CD4-positive, alpha-beta T cell treated with Interleukin-2 at 100 ng/mL for 4 hours (primary cell): ENCODE measurements at regions not wholly inside any gene's neighbourhood (a gene's known extent, or its start where the extent isn't known, plus 50 kb on each side); places are given as distances from the start of the nearest gene placed in this dataset.
"Not testable (repeated sequence)": the region's sequence is repeated elsewhere in the genome, so short reads cannot be mapped to it uniquely, and the experiment has no call there.

ENCODE experiments used
- DNase-seq: peaks from one replicate; pipeline ENCODE4 v3.0.0-alpha.2; 2020; ENCODE audit warnings: low spot score

DNA sequence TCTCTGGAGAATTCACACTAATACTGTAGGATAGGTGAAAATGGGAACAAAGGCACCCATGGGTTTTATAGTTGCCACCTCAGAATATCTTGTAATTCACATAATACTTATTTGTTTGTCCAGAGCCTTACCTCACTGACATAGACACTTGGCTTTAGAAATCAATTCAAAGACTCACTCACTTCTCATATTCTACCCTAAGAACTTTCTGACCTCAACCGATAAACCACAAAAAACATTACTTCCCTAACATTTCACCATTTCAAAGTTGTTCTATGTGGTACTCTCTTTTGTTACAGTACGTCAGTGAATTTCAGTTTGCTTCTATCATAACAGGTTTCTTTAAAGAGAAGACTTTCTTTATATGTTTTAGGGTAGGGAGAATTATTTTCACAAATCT is 359.3 kb downstream of the IGSF11 start:
- DNase-seq, result no peak

DNA sequence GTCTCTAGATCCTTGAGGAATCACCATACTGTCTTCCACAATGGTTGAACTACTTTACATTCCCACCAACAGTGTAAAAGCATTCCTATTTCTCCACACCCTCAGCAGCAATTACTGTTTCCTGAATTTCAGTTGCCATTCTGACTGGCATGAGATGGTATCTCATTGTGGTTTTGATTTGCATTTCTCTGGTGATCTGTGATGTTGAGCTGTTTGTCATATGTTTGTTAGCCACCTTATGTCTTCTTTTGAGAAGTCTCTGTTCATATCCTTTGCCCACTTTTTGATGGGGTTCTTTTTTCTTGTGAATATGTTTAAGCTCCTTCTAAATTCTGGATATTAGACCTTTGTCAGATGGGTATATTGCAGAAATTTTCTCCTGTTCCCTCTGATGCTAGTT is 356.0 kb downstream of the IGSF11 start:
- not testable (repeated sequence) for DNase-seq

DNA sequence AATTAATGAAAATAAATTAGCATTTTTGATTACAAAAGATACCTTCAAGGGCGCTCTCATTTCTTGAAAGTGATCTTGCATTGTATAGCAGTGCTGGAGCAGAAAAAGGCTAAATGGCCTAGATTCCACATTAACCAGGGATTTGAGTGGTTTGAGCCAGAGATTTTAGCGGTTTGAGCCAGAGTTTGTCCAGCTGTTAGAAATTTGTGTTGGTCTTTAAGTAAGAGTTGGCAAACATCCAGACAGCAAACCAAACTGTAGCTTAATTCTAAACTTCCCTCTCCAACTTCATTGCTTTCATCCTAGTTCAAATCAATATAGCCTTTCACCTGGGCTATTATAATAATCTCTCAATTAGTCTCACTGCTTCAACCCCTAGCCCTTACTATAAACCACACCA is 351.7 kb downstream of the IGSF11 start:
- DNase-seq, result no peak

DNA sequence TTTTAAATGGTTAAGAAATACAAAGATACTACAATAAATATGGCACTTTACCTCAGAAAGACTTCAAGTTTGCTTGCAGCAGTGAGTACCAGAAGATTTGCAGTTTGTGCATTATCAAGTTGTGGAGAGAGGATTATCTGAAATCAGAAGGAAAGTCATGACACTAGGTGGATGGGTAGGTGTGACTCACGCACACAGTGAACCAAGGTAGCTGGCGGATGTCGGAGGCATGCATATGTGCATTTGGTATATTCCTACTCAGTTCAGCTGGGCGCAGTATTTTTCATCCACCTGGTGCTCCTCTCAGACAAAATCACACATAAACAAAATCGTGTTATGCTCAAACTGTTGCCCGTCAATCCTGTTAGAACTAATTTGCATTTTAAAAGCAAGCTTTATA is 351.0 kb downstream of the IGSF11 start:
- no peak for DNase-seq

DNA sequence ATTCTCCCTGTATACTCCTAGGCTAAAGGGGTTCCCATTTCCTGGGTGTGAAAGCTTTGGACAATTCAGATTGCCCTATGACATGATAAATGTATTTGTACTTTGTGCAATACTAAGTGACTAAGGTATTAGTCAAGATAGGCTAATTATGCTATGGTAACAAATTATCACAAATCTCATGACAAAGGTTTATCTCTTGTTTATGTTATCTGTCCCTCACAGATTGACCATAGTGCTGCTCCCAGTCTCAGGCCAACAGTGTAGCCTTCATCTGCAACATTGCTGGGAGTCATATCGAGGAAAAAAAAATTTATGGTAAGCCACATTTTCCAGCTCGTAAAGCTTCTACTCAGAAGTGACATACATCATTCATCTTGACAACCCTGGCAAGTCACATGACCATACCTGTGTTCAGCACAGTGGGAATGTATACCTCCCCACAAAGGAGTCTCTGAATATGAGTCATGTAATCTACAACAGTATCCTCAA is 346.2 kb downstream of the IGSF11 start:
- DNase-seq, result no peak

DNA sequence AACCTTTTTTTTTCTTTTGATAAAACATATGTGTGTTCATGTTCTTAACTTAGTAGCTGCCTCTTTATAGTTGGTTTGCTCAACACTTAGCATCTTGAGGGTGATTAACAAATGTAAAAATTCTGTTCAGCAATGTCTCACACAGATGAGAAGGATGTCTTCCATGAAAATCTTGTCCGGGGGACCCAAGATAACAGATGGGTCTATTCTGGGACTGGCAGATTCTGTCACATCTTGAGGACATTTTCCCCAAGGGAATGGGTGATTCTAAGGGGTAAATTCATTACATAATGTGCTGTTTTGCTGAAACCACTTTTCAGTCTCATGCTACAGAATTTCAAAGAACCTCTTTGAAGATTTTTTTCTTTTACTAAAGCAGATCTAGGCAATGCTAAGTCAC is 342.2 kb downstream of the IGSF11 start:
- DNase-seq, result no peak

DNA sequence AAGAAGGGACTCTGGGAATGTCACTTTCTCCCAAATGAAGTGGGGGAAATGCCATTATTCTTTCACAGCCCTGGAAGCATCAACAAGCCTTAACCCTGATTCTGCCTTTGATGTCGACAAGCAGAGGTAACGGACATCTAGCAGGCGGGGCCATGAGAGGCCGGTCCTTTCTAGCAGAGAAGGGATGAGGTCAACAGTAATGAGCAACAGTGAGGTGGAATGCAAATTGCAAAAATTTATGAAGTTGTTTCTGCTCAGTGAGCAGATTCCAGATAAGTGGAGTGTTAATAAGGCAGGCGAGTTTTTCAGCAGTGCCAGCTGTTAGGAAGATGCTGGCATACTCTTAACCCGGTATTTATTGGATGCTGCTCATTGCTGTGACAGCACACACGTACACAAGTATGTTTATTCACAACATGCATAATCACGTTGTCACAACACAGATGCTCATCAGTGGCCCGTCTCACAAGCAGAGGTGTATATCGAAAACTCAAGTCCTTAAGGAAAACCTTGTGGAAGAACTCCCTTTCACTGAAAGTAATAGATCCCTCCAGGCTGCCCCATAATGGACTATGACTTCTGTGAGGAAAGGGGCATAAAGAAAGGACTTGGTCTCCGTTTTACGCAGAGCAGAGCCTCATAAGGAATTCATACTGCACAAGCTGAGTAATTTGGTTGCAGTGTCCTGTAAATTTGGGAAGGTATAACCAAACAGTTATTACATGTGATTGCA is 329.0 kb downstream of the IGSF11 start:
- DNase-seq, result no peak

DNA sequence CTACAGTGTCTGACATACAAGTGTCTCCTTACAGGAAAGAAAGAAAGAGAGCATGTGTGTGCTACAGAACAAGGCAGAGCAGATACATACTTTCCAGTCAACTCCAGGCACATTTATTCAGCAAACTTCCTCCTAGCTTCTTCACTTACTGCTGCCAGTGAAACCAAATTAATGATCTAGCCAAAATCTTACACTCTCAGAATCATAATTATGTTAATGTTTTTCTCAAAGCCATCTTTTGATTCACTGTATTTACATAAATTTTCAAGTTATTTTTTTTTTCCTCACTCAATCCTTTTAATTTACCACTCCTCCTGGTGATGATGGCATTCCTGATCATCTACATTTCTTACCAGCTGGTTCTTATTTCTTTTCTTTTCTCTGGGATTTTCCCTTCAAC is 326.7 kb downstream of the IGSF11 start:
- DNase-seq, result no peak

DNA sequence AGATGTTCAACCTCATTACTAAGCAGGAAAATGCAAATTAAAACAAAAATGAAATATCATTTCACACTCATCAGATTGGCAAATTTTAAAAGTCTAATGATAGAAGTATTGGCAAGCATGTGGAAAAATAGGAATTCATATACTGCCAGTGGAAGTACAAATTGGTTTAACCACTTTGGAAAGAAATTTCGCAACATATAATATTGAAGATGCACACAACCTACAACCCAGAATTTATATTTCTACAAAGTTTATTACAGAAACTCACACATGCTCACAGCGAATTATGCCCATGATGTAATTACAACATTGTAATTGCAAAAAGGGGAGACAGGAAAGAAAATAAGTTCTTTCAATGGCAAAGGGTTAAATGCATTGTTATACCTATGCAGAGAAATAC is 324.1 kb downstream of the IGSF11 start:
- DNase-seq, result no peak

DNA sequence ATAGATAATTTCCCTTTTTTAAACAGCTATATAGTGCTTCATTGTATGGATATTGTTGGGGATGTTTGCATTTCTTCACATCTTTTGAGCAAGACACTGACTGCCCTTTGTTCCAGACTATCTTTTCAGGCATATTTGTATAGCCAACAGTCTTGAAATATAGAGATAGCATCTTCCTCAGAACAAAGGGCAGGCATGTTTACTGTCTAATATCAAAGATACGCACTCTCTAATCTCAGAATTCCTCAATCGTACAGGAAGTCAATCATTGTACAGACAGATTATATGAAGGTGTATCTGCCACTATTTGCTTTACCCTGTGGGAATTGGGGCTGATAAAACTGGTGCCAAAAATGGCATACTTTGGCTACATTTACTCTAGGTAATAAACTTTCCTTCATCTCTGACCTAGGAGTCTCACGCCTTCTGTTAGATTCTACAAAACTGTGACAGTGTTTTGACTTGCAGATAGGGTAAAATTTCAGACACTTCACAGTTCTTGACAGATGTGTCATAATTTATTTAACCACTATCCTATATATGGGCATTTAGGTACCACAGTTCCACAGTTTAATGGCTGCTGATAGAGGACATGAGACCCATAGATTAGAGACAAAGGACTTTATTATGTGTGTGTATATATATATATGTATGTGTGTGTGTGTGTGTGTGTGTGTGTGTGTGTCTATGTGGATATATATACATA is 321.0 kb downstream of the IGSF11 start:
- no peak for DNase-seq

DNA sequence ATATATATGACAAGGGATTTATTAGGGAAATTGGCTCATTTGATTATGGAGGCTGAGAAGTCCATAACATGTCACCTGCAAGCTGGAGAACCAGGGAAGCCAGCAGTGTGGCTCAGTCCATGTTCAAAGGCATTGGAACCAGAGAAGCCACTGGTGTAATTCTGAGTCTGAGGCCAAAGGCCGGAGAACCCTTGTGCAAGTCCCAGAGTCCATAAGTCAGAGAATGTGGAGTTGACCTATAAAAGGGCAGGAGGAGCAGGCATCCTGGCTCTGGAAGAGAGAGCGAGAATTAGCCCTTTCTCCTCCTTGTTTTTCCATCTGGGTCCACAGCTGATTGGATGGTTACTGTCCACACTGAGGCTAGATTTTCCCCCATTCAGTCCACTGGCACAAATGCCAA is 319.8 kb downstream of the IGSF11 start:
- no peak for DNase-seq

DNA sequence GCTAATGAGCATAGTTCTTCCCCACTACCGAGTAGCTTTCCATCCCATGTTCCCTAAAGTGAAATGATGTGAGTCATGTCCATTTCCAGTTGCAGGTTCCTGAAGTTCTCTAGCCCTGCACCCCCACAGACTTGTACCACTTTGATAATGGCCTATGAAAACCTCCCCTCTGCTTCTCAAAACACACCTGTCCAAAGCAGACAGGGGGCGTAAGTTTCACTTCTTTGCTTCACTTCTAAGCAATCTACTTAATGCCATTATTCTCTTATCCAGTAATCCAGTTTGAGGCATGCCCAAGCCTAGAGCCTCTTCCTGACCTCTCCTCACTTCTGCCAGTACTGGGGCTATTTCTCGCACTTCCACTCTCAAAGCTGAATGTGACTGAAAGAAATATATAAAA is 305.1 kb downstream of the IGSF11 start:
- DNase-seq, result no peak

DNA sequence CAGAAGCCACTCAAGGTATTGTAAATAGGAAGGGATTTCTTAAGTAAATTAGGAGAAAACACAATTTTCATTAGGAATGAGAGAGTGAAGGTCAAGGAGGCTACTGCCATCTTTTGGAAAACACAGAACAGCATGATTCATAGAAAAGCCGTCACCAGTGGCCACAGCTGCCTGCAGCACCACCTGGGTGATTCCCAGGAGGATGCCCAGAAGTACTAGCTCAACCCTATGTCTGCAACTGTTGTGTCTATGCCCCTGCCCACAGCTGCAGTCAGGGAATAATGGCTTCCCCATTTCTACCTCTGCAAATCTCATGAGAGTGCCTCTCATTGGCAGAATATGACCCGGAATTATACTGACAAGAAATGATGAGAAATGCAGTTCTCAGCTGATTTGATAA is 300.0 kb downstream of the IGSF11 start:
- no peak for DNase-seq

DNA sequence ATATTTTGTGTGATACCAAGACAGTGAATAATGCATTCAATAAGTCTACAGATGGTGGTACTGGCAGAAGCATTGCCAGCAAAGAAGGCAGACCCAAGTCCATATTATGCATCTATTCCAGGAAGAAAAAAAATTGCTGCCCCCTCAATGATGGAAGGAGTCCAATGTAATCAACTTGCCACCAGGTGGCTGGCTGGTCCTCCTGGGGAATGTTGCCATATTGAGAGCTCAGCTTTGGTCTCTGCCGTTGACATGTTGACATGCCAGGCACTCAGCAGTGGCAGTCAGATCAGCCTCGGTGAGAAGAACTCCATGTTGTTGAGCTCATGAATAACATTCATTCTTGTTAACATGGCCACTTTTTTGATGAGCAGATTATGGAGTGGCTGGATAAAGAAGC is 298.5 kb downstream of the IGSF11 start:
- no peak for DNase-seq

DNA sequence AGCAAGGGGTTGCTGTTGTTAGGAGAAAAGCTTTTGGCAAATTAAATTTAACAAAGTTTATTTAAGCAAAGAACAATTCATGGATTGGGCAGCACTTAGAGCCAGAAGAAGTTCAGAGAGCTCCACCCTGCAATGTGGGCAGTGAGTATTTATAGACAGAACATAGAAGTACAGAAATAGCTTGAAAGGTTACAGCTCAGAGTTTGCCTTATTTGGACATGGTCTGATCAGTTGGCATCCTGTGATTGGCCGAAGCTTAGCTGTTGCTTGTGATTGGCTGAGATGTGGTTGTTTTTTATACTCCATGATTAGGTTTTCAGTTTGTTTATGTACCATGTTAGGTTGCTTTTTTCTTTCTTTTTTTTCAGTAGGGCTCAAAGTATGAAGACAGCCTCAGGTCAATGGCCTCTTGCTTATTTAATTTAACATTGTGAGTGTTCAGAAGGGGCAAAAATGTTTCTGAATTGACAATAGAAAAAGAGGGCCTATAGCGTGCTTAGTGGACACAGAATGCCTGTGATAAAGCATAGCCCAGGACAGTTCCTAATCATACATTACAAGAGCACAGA is 293.8 kb downstream of the IGSF11 start:
- DNase-seq, result no peak

DNA sequence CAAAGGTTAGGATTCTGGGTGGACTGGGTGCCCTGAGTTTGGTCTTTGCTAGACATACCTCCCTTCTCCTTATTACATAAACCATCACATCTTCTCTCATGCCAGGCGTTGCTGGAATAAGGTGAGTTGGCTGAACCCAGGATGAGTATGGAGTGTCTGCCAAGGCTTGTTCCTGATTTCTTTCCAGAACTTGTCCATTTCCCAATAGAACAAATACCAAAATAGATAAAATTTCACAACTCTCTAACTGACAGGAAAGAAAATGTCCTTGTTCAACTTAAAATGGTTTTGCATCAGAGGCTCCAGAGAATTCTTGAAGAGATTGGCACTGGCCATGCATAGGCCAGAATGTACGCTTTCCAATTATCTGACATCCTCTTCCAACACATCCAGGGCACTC is 291.9 kb downstream of the IGSF11 start:
- no peak for DNase-seq

DNA sequence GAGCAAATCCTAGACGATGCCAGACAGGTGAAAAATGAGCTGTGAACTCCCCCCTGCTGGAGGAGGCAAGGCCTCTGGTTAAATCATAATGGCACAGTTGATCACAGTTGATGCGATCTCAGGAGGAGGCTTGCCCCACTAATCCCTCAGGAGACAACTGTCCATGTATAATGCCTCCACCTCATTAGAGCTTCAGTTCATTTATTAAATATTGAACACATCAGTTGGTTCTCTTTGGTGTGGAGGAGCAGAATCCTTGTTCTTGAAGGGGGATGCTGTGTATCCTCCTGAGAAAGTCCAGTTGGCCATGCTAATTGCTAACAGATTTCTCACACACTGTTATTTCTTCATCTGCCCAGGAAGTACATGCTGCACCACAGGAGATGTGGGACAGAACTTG is 290.5 kb downstream of the IGSF11 start:
- no peak for DNase-seq

DNA sequence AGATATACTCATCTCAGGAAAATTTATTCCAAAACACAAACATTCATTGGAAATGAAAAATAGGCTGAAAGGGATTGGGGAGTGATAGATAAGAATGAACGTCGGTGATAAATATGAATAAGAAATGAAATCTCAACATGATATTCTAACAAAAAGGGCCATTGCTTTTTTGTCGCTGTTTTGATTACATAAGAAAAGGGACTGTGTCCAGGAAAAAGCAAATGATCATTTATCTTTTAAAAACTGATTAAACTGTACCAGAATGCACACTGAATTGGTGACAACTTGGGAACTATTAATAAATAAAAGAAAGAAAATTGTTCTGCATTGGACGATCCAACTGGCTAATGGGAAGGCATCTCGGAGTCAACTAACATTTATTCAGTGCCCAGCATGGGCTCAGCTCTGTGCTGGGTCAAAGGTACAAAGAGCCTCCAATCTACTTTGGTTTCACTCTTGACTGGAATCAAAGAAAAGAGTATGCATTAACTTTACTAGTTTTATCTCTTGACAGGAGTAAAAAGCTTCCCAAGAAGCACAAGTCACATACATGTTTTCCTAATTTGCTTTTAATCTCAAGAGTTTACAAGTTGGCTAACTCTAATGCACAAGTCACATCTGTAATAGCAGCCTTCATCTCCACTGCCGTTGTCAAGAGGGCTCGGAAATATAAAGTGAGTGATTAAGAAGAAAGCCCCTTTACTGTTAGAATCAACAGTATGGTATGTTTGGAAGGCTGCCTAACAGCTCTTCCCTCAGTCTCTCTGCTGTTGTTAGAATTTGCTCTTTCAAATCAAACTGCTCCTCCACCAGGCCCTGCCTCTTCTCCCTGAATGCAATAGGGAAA is 280.0 kb downstream of the IGSF11 start:
- DNase-seq, result no peak

DNA sequence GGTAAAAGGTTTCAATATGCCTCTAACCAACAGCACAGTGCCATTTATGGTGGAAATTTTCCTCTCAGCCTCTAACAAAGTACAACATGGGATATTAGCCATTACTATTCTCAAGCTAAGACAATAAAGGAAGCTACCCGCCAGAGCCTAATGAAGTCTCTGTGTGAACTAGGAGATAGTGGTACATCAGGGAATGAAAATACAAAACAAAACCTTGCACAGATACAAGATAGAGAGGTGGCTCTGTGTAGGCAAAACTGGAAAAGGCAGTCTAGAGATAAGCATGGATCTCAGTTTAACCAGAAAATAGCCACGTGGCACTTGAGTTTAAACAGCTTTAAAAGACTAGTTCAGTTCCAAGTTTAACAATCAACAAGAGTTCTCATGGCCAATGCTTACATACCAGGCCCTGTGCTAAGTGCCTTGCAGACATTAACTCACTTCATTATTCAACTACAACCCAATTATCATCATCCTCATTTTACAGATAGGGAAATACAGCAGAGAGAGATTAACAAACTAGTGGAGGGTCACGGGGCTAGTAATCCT is 279.3 kb downstream of the IGSF11 start:
- no peak for DNase-seq

DNA sequence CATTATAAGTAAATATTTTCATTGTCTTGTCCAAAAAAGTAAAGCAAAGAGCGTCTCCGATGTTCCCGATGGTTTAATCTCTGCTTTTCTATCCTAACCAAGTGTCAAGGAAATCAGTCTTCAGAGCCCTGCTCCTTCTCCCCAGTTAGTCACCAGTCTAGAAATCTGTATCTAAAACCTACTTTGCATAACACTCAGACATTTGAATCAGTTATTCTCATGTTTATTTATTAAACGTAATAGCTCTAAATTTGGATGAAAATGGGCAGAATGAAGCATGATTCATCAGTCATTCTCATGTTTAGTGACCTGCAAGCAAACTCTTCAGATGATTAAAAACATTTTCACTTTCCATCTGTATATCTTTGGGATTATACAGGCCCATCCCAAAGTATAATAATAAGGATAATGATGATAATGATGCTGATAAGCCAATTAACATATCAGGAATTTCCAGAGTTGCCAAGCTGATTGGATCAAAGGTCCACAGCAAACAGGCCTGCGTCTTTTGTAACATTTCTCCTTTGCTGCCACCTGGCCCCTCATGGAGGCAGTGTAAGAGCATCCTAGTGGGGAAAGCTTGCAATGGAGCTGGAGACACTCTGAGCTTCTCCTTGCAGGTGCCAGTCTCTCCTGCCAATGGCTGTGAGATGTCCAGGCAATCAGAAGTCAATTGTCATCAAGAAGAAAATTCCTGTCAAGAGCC is 273.9 kb downstream of the IGSF11 start:
- DNase-seq, result no peak

DNA sequence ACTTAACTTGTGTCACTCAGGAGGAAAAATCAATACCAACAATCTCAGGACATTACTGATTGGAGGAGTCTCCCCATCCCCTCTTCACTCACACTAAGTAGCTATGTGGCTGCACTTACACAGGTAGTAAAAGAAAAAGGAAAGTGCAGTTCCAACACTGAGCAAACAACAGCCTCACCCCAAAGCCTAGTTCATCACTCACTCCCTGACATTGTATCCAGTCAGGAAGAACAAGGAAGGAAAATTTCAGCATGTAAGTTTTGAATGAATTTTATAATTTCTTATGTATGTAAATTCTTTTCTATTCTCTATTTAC is 273.4 kb downstream of the IGSF11 start:
- DNase-seq, result no peak
